ENCODE measurements at regions not wholly inside any gene's neighbourhood (a gene's known extent, or its start where the extent isn't known, plus 50 kb on each side); places are given as distances from the start of the nearest gene placed in this dataset.

- Histone ChIP-seq H3K27me3 (replicated peaks) (no peaks in the 10 kb centered on the region), H3K36me3 (no peaks in the 10 kb centered on the region), H3K9me3 (replicated peaks) (no peaks in the 10 kb centered on the region), H3K4me1 (replicated peaks) (no peaks in the 10 kb centered on the region), H3K27ac (no peak overlapping the region), H3K4me3 (no peak overlapping the region)
- DNase-seq (ENCODE audit: low read depth in 1 of 2, low spot score in 2 of 2), result no peak
Measured at GRCh38 chr9:2311920-2312319, 296.8 kb downstream of the SMARCA2 start.

GRCh38 chr9:2313512-2313911, 298.4 kb downstream of the SMARCA2 start:
- Histone ChIP-seq H3K9me3 (replicated peaks) (no peaks in the 10 kb centered on the region), H3K4me3 (no peak overlapping the region), H3K27ac (no peak overlapping the region), H3K36me3 (no peaks in the 10 kb centered on the region), H3K4me1 (replicated peaks) (no peaks in the 10 kb centered on the region), H3K27me3 (replicated peaks) (no peaks in the 10 kb centered on the region)
- no peak for DNase-seq (ENCODE audit: low read depth in 1 of 2, low spot score in 2 of 2)

GRCh38 chr9:2317591-2317990, 302.4 kb downstream of the SMARCA2 start:
- Histone ChIP-seq H3K27ac (no peak overlapping the region), H3K36me3 (no peaks in the 10 kb centered on the region), H3K4me1 (replicated peaks) (no peaks in the 10 kb centered on the region), H3K4me3 (no peak overlapping the region), H3K27me3 (replicated peaks) (no peaks in the 10 kb centered on the region), H3K9me3 (replicated peaks) (no peaks in the 10 kb centered on the region)
- DNase-seq (ENCODE audit: low read depth in 1 of 2, low spot score in 2 of 2), result no peak

- H3K4me3 ChIP-seq, result no peak overlapping the region
- no peaks in the 10 kb centered on the region for H3K9me3 ChIP-seq (replicated peaks)
- H3K36me3 ChIP-seq, result no peaks in the 10 kb centered on the region
- no peak overlapping the region for H3K27ac ChIP-seq
- no peak for DNase-seq (ENCODE audit: low read depth in 1 of 2, low spot score in 2 of 2)
- no peaks in the 10 kb centered on the region for H3K4me1 ChIP-seq (replicated peaks)
- H3K27me3 ChIP-seq (replicated peaks), result no peaks in the 10 kb centered on the region
Measured at GRCh38 chr9:2319421-2319820, 302.2 kb upstream of the VLDLR start.

DNA sequence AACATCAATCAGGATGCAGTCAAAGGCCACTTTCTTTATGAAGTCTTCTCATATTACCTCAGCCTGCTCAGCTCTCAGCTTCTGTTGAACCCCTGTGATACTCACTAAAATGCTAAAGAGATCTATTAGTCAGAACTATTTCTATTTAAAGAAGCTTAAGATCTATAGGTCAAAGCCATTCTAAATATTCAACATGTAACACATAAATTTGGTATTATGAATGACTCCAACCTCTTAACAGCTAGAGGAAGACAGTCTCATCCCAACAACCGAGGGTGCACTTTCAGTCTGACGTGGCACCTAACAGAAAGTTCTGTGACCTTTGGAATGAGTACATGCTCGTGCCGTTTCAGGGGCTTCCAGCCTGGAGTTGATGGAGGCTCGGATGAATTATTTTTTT, 301.5 kb upstream of the VLDLR start:
- Histone ChIP-seq H3K27me3 (replicated peaks) (no peaks in the 10 kb centered on the region), H3K9me3 (replicated peaks) (no peaks in the 10 kb centered on the region), H3K27ac (no peak overlapping the region), H3K36me3 (no peaks in the 10 kb centered on the region), H3K4me3 (no peak overlapping the region), H3K4me1 (replicated peaks) (no peaks in the 10 kb centered on the region)
- DNase-seq (ENCODE audit: low read depth in 1 of 2, low spot score in 2 of 2), result no peak

- no peak overlapping the region for H3K4me3 ChIP-seq
- no peaks in the 10 kb centered on the region for H3K4me1 ChIP-seq (replicated peaks)
- H3K36me3 ChIP-seq, result no peaks in the 10 kb centered on the region
- DNase-seq (ENCODE audit: low read depth in 1 of 2, low spot score in 2 of 2), result no peak
- H3K9me3 ChIP-seq (replicated peaks), result no peaks in the 10 kb centered on the region
- H3K27ac ChIP-seq, result no peak overlapping the region
- H3K27me3 ChIP-seq (replicated peaks), result no peaks in the 10 kb centered on the region
Measured at GRCh38 chr9:2320632-2321031, 301.0 kb upstream of the VLDLR start.

DNA sequence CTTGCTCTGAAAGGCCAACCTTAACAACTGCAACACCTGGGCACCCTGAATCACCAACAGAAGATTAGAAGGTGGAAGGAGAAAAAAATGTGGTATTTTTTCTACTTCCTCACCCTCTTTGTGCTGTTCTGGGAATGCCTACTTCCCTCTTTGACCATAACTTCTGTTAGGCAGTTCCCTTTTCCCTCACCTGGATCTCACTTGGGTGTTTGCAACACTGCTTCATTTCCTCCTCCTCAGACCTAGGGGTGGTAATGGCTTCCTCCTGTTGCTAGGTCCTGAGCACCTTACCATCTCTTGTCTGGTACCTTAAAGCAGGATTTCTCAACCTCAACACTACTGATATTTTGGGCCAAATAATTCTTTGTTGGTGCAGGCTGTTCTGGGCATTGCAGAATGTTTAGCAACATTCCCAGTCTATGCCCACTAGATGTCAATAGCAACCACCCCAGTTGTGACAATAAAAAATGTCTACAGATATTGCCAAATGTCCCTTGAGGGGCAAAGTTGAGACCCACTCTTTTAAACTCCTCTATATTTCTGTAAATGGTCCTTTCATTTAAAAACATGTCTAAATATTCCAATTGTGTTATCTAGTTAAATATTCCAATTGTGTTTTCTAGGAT, 300.0 kb upstream of the VLDLR start:
- no peak overlapping the region for H3K27ac ChIP-seq
- H3K27me3 ChIP-seq (replicated peaks), result no peaks in the 10 kb centered on the region
- no peaks in the 10 kb centered on the region for H3K9me3 ChIP-seq (replicated peaks)
- H3K36me3 ChIP-seq, result no peaks in the 10 kb centered on the region
- H3K4me1 ChIP-seq (replicated peaks), result no peaks in the 10 kb centered on the region
- H3K4me3 ChIP-seq, result no peak overlapping the region
- DNase-seq (ENCODE audit: low read depth in 1 of 2, low spot score in 2 of 2), result no peak

DNA sequence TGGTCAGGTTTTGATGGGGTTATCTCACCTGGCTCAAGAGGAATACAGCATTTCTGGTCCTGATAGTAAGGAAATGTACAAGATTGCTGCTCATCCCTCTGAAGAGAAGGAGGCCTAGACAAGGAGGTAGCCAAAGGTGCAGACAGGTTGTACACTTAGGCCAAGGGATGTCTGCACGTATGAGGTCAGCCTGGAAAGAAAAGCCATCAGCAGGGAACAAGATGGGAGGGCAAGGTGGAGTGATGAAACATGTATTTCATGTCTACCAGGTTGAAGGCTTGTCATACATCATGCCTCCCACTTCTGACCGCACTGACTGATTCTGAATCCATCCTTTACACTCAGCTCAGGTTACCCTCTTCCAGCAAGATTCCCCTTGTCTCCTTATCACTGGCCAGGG, 296.8 kb upstream of the VLDLR start:
- Histone ChIP-seq H3K4me3 (no peak overlapping the region), H3K9me3 (replicated peaks) (no peaks in the 10 kb centered on the region), H3K27me3 (replicated peaks) (no peaks in the 10 kb centered on the region), H3K36me3 (no peaks in the 10 kb centered on the region), H3K4me1 (replicated peaks) (no peaks in the 10 kb centered on the region), H3K27ac (no peak overlapping the region)
- no peak for DNase-seq (ENCODE audit: low read depth in 1 of 2, low spot score in 2 of 2)

DNA sequence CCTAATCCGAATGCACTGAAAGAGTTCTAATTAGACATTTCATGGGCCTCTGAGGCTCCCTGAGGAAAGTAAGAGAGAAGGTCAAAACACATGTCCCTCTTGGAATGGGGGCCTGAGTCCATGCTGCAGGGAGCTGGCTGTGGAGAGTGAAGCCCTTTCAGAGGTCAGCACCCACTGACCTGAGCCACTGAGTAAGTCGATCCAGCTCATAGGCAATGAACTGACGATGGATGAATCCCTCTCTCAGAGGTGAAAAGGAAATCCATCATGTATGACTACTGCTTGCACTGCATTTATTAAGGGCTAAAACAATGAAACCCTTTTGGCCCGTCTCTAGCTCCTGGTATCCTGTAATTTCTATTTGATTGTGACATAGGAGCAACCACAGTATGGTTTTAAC, 288.9 kb upstream of the VLDLR start:
- no peaks in the 10 kb centered on the region for H3K36me3 ChIP-seq
- H3K27me3 ChIP-seq (replicated peaks), result no peaks in the 10 kb centered on the region
- DNase-seq (ENCODE audit: low read depth in 1 of 2, low spot score in 2 of 2), result no peak
- H3K27ac ChIP-seq, result no peak overlapping the region
- no peak overlapping the region for H3K4me3 ChIP-seq
- no peaks in the 10 kb centered on the region for H3K4me1 ChIP-seq (replicated peaks)
- no peaks in the 10 kb centered on the region for H3K9me3 ChIP-seq (replicated peaks)

DNA sequence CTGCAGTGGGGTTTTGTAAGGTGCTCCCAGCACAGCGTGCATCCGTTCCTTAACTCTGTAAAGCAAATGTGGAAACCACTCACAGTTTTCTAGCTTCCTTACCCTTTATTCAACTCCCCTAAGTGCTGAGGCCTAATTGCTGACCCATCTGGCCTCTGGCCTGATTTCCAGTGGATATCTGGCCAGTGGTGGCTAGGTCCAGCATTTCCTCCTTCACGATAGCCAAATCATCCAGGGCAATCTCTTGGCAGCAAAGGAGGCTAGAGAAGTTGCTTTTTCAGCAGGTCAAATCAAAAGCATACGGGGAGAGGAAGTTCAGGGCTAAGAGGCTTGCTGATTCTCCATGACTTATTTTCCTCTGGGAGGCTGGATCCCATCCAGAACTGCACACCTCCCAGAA, 286.3 kb upstream of the VLDLR start:
- Histone ChIP-seq H3K36me3 (no peaks in the 10 kb centered on the region), H3K4me1 (replicated peaks) (no peaks in the 10 kb centered on the region), H3K4me3 (no peak overlapping the region), H3K9me3 (replicated peaks) (no peaks in the 10 kb centered on the region), H3K27me3 (replicated peaks) (no peaks in the 10 kb centered on the region), H3K27ac (no peak overlapping the region)
- no peak for DNase-seq (ENCODE audit: low read depth in 1 of 2, low spot score in 2 of 2)

- Histone ChIP-seq H3K36me3 (no peaks in the 10 kb centered on the region), H3K9me3 (replicated peaks) (no peaks in the 10 kb centered on the region), H3K4me3 (no peak overlapping the region), H3K27me3 (replicated peaks) (no peaks in the 10 kb centered on the region), H3K27ac (no peak overlapping the region), H3K4me1 (replicated peaks) (no peaks in the 10 kb centered on the region)
- DNase-seq (ENCODE audit: low read depth in 1 of 2, low spot score in 2 of 2), result no peak
Measured at GRCh38 chr9:2336055-2336454, 285.5 kb upstream of the VLDLR start.

DNA sequence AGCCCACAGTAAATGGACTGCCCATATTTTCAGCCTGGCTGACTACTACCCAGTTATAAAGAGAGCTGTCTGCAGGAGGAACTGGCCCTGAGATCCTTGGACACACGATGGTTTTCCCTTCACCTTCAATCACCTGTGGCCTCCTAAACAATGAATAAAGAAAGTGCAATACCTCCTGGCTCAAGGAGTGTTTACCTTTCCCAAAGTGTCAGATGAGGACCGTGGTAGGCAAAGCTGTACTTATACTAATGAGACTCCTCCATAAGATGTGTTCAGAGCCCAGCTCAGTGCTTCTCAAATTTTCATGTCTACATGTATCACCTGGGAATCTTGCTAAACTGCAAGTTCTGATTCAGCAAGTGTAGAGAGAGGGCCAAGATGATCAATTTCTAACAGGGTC, 284.5 kb upstream of the VLDLR start:
- Histone ChIP-seq H3K4me1 (replicated peaks) (no peaks in the 10 kb centered on the region), H3K27me3 (replicated peaks) (no peaks in the 10 kb centered on the region), H3K4me3 (no peak overlapping the region), H3K36me3 (no peaks in the 10 kb centered on the region), H3K27ac (no peak overlapping the region), H3K9me3 (replicated peaks) (no peaks in the 10 kb centered on the region)
- no peak for DNase-seq (ENCODE audit: low read depth in 1 of 2, low spot score in 2 of 2)

- H3K9me3 ChIP-seq (replicated peaks), result no peaks in the 10 kb centered on the region
- no peaks in the 10 kb centered on the region for H3K4me1 ChIP-seq (replicated peaks)
- H3K27ac ChIP-seq, result no peak overlapping the region
- no peak for DNase-seq (ENCODE audit: low read depth in 1 of 2, low spot score in 2 of 2)
- no peak overlapping the region for H3K4me3 ChIP-seq
- H3K36me3 ChIP-seq, result no peaks in the 10 kb centered on the region
- no peaks in the 10 kb centered on the region for H3K27me3 ChIP-seq (replicated peaks)
Measured at GRCh38 chr9:2337627-2338026, 284.0 kb upstream of the VLDLR start.

DNA sequence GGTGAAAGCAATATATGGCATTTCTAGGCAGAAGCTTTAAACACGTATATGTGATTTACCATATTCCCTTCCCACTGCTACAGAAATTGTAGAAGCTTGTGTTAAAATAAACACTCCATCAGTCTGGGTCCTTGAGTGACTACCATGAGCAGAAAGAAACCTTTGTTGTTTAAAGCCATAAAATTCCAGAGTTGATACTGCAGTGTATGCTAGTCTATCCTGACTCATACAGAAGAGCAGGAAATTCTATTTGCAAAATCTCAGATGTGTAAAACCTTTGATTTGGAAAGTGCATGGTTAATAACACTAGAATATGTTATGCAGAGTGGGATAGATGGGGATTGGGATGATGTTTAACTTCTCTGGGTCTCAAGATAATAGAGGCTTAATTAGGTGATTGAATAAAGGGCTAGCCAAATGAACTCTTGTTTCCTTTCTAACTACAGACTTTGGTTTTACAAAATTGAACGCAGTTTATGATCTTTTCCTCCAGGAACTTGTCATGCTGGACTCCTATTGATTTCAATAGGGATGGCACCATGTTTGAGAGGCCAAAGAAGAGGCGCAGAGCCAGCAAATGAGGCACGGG, 282.7 kb upstream of the VLDLR start:
- DNase-seq (ENCODE audit: low read depth in 1 of 2, low spot score in 2 of 2), result no peak
- H3K36me3 ChIP-seq, result no peaks in the 10 kb centered on the region
- H3K9me3 ChIP-seq (replicated peaks), result no peaks in the 10 kb centered on the region
- no peaks in the 10 kb centered on the region for H3K27me3 ChIP-seq (replicated peaks)
- no peaks in the 10 kb centered on the region for H3K4me1 ChIP-seq (replicated peaks)
- no peak overlapping the region for H3K27ac ChIP-seq
- H3K4me3 ChIP-seq, result no peak overlapping the region

DNA sequence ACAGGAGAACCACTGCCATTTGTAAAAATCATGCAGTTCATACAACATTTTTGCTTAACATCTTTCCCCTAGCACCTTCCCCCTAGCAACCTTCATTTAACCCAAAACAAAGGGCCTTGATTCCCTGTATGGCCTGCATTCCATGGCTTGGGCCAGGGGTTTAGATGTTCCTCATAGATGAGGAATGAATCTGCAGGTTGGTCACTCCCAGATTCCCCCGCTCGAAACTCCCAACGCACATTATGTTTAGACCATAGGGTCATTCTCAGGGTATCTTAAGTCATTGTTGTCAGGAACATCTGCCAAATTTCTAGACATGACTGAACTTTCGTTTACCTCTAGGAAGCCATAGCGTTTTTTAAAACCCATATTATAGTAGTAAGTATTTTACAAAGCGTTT, 282.2 kb upstream of the VLDLR start:
- Histone ChIP-seq H3K9me3 (replicated peaks) (no peaks in the 10 kb centered on the region), H3K27me3 (replicated peaks) (no peaks in the 10 kb centered on the region), H3K4me3 (no peak overlapping the region), H3K36me3 (no peaks in the 10 kb centered on the region), H3K27ac (no peak overlapping the region), H3K4me1 (replicated peaks) (no peaks in the 10 kb centered on the region)
- DNase-seq (ENCODE audit: low read depth in 1 of 2, low spot score in 2 of 2), result no peak
